Calu3 (cell line): ENCODE measurements at regions not wholly inside any gene's neighbourhood (a gene's known extent, or its start where the extent isn't known, plus 50 kb on each side); places are given as distances from the start of the nearest gene placed in this dataset.

Source experiments
- BruUV-seq: library from RNA; stranded (reverse); fragments of 400-500 nt; replicated peaks from 2 replicates; lab custom pipeline; 2021; lab: Mats Ljungman, UMichigan
- CTCF ChIA-PET: fragments of 300-600 bp; sonication (Branson Sonifier 250); formaldehyde crosslinking; loops from one replicate; lab custom pipeline; 2022; ENCODE audit warnings: antibody characterized with exemption; lab: Charles Lee
- DNase-seq: peaks from one replicate; pipeline ENCODE4 v3.0.0; 2022
- H3K27ac Mint-ChIP-seq: one replicate; pipeline ENCODE4 v1.8.0; 2022; ENCODE audit warnings: mixed read lengths; ENCODE audit not compliant: unreplicated experiment
- H3K27me3 Mint-ChIP-seq: one replicate; pipeline ENCODE4 v1.8.0; 2022; ENCODE audit warnings: mixed read lengths; ENCODE audit not compliant: unreplicated experiment
- H3K36me3 Mint-ChIP-seq: one replicate; pipeline ENCODE4 v1.8.0; 2022; ENCODE audit warnings: mild to moderate bottlenecking, moderate library complexity, mixed read lengths; ENCODE audit not compliant: insufficient read depth, unreplicated experiment
- H3K4me1 Mint-ChIP-seq: one replicate; pipeline ENCODE4 v1.8.0; 2022; ENCODE audit warnings: mild to moderate bottlenecking, low read depth, mixed read lengths; ENCODE audit not compliant: unreplicated experiment
- H3K4me3 Mint-ChIP-seq: one replicate; pipeline ENCODE4 v1.8.0; 2022; ENCODE audit warnings: mild to moderate bottlenecking, low read depth, moderate library complexity, mixed read lengths; ENCODE audit not compliant: unreplicated experiment
- H3K9me3 Mint-ChIP-seq: one replicate; pipeline ENCODE4 v1.8.0; 2022; ENCODE audit warnings: low read depth, mixed read lengths; ENCODE audit not compliant: unreplicated experiment
- intact Hi-C: fragments of 100-400 bp; cut with micrococcal nuclease; formaldehyde crosslinking; loops from one replicate; pipeline ENCODE4 v1.10.0; 2022; ENCODE audit not compliant: unreplicated experiment
- TF ChIP-seq, protein P1 (sequence below): fragments of 200-600 bp; IDR thresholded peaks from one replicate; pipeline ENCODE4 v1.8.0; 2022; ENCODE audit warnings: antibody characterized with exemption; ENCODE audit not compliant: unreplicated experiment

DNA sequence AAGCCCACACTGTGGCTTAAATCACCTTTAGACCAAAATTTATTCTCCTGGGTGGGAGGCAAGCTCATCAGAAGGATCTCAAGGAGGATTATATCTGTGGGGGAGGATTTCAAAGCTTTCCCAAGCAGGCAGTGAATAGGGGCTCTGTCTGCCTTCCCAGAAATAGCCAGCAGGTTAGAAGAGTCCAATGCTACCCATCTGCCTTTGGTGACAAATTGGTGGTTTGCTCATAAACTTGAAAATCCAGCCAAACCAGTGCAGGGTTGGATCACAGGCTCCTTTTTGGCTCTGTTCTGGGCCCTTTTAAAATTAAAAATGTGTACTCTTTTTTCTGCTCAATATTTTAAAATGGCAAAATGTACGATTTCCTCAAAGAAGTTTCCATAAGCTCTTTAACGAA is 118.9 kb upstream of the ZC3H11B start:
- no peak overlapping the region for H3K27ac Mint-ChIP-seq
- no peaks in the 10 kb centered on the region for H3K9me3 Mint-ChIP-seq
- no peak overlapping the region for H3K4me3 Mint-ChIP-seq
- CTCF ChIA-PET = no interaction called here
- H3K36me3 Mint-ChIP-seq = no peaks in the 10 kb centered on the region
- DNase-seq = no peak
- TF ChIP-seq, protein P1, sequence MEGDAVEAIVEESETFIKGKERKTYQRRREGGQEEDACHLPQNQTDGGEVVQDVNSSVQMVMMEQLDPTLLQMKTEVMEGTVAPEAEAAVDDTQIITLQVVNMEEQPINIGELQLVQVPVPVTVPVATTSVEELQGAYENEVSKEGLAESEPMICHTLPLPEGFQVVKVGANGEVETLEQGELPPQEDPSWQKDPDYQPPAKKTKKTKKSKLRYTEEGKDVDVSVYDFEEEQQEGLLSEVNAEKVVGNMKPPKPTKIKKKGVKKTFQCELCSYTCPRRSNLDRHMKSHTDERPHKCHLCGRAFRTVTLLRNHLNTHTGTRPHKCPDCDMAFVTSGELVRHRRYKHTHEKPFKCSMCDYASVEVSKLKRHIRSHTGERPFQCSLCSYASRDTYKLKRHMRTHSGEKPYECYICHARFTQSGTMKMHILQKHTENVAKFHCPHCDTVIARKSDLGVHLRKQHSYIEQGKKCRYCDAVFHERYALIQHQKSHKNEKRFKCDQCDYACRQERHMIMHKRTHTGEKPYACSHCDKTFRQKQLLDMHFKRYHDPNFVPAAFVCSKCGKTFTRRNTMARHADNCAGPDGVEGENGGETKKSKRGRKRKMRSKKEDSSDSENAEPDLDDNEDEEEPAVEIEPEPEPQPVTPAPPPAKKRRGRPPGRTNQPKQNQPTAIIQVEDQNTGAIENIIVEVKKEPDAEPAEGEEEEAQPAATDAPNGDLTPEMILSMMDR = no peak
- intact Hi-C loops = no loop called here
- BruUV-seq = no TSS peak
- no peaks in the 10 kb centered on the region for H3K4me1 Mint-ChIP-seq
- H3K27me3 Mint-ChIP-seq = no peaks in the 10 kb centered on the region

DNA sequence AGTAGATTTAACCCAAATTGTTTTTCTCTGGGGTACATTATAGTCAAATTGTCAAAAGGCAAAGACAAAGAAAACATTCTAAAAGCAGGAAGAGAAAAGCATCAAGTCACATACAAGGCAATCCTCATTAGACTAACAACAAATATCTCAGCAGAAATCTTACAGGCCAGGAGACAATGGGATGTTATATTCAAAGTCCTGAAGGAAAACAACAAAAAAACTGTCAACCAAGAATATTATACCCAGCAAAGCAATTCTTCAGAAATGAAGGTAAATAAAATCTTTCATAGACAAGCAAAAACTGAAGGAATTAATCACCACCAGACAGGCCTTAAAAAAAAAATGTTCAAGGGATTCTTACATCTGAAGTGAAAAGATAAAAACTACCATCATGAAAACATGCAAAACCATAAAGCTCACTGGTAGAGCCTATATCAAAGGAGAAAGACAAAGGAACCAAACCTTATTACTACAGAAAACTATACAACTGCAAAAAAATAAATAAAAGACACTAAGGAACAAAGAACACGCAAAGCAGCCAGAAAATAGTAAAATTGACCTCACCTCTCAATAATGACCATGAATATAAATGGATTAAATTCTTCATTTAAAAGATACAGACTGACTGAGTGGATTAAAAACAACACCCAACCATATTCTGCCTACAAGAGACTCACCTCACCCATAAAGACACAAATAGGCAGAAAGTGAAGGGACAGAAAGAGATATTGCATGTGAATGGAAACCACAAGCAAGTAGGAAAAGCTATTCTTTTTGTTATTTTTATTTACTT is 113.8 kb upstream of the ZC3H11B start:
- Mint-ChIP-seq H3K27ac (no peak overlapping the region), H3K4me3 (no peak overlapping the region), H3K36me3 (no peaks in the 10 kb centered on the region), H3K27me3 (no peaks in the 10 kb centered on the region), H3K9me3 (peaks cover 6% of the 10 kb centered on the region), H3K4me1 (no peaks in the 10 kb centered on the region)
- DNase-seq = no peak
- intact Hi-C loops = no loop called here
- BruUV-seq = no TSS peak
- TF ChIP-seq, protein P1 = no peak
- CTCF ChIA-PET = no interaction called here

DNA sequence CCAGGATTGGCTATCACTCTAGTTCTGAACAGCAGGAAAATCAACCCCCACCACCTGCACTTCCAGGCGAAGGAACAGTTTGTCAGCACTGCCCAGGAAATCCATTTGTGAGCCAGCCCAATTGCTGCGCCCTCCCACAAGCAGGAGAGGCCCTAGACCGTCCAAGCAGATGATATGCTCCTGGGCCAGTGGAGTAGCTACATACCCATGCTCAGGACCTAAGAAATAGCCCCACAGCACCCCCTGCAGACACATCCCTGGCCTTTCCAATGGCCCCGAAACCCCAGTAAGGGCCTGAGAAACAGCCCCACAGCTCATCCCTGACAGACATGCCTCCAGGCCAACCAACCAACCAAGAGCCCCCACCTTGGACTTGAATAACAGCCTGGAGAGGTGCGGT is 111.5 kb upstream of the ZC3H11B start:
- H3K27ac Mint-ChIP-seq = no peak overlapping the region
- no peaks in the 10 kb centered on the region for H3K27me3 Mint-ChIP-seq
- H3K4me3 Mint-ChIP-seq = no peak overlapping the region
- TF ChIP-seq, protein P1 = no peak
- intact Hi-C loops = no loop called here
- CTCF ChIA-PET = no interaction called here
- H3K9me3 Mint-ChIP-seq = peaks cover 6% of the 10 kb centered on the region
- no peaks in the 10 kb centered on the region for H3K4me1 Mint-ChIP-seq
- no peak for DNase-seq
- BruUV-seq = no TSS peak
- no peaks in the 10 kb centered on the region for H3K36me3 Mint-ChIP-seq

DNA sequence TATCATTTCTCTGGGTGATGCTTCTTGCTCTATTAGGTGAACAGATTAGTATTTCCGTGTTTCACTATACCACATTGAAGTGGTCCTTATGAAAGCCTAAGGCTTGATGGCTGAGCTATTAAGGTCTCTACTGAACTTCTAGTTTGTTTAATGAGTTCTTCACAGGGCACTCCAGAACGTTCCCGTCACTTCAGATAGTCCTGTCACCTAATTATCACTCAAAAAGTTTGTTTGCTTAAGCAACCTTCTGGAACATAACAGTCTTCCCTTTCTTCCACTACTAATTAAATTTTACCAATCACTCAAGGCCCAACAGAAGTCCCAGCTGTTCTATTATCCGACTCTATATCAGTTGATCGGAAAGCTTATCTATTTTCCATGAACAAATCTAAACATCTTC is 104.6 kb upstream of the ZC3H11B start:
- no TSS peak for BruUV-seq
- Mint-ChIP-seq H3K4me1 (no peaks in the 10 kb centered on the region), H3K36me3 (no peaks in the 10 kb centered on the region), H3K9me3 (no peaks in the 10 kb centered on the region), H3K4me3 (no peak overlapping the region), H3K27ac (no peak overlapping the region), H3K27me3 (no peaks in the 10 kb centered on the region)
- CTCF ChIA-PET = no interaction called here
- no peak for DNase-seq
- intact Hi-C loops = no loop called here
- TF ChIP-seq, protein P1 = no peak
